ENCODE measurements at regions not wholly inside any gene's neighbourhood (a gene's known extent, or its start where the extent isn't known, plus 50 kb on each side); places are given as distances from the start of the nearest gene placed in this dataset.

DNA sequence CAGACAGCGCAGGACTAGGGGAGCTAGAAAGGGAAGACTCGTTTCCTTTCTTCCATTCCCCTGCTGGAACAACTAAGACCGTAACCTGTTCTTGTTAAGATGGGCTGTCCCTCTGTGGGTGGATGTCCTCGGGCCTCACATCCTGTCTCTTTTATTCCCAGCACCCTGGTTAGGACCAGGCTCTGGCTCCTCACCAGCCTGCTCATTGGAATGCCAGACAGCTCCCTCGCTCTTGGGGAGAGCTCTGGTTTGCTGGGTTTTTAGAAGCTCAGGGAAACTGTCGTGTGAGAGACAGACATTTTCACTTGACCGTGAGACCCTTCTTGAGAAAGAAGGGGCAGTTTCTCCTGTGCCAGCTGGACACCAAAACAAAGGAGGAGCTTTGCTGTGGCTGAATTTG lies 58.1 kb upstream of the HABP2 start:
- no peaks in the 10 kb centered on the region for H3K9me3 ChIP-seq (replicated peaks)
- no peaks in the 10 kb centered on the region for H3K36me3 ChIP-seq
- TF ChIP-seq, protein P1, sequence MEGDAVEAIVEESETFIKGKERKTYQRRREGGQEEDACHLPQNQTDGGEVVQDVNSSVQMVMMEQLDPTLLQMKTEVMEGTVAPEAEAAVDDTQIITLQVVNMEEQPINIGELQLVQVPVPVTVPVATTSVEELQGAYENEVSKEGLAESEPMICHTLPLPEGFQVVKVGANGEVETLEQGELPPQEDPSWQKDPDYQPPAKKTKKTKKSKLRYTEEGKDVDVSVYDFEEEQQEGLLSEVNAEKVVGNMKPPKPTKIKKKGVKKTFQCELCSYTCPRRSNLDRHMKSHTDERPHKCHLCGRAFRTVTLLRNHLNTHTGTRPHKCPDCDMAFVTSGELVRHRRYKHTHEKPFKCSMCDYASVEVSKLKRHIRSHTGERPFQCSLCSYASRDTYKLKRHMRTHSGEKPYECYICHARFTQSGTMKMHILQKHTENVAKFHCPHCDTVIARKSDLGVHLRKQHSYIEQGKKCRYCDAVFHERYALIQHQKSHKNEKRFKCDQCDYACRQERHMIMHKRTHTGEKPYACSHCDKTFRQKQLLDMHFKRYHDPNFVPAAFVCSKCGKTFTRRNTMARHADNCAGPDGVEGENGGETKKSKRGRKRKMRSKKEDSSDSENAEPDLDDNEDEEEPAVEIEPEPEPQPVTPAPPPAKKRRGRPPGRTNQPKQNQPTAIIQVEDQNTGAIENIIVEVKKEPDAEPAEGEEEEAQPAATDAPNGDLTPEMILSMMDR (IDR thresholded peaks at IDR 0.05; ENCODE audit: borderline replicate concordance): no peak
- H3K4me1 ChIP-seq: no peaks in the 10 kb centered on the region
- H3K4me3 ChIP-seq: no peak overlapping the region
- peaks cover 50% of the 10 kb centered on the region for H3K27me3 ChIP-seq (ENCODE audit: low read depth)
- DNase-seq: no peak
- no peak overlapping the region for H3K27ac ChIP-seq (replicated peaks)
- intact Hi-C loops (cut with micrococcal nuclease): no loop called here

DNA sequence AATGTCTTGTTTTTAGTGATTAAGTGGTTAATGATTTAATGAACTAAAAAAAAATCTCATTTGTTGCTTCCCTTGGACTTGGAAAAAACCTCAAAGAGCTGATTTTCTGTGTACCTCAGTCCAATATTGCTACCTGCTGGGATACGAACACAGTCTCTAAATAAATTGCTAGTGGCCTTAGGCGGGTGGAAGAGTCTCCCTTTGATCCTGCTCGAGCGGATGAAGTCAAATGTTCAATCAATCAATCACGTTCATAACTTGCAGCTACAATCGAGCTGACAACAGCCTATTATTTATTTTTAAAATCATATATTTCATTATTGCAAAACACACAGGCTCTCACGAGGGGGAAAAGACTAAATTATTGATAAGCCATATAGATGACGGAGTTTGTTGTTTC lies 57.3 kb upstream of the HABP2 start:
- DNase-seq: no peak
- Histone ChIP-seq H3K4me1 (no peaks in the 10 kb centered on the region), H3K36me3 (no peaks in the 10 kb centered on the region), H3K27me3 (ENCODE audit: low read depth) (peaks cover 54% of the 10 kb centered on the region), H3K9me3 (replicated peaks) (no peaks in the 10 kb centered on the region), H3K4me3 (no peak overlapping the region), H3K27ac (replicated peaks) (no peak overlapping the region)
- intact Hi-C loops (cut with micrococcal nuclease): no loop called here
- TF ChIP-seq, protein P1 (IDR thresholded peaks at IDR 0.05; ENCODE audit: borderline replicate concordance): no peak

DNA sequence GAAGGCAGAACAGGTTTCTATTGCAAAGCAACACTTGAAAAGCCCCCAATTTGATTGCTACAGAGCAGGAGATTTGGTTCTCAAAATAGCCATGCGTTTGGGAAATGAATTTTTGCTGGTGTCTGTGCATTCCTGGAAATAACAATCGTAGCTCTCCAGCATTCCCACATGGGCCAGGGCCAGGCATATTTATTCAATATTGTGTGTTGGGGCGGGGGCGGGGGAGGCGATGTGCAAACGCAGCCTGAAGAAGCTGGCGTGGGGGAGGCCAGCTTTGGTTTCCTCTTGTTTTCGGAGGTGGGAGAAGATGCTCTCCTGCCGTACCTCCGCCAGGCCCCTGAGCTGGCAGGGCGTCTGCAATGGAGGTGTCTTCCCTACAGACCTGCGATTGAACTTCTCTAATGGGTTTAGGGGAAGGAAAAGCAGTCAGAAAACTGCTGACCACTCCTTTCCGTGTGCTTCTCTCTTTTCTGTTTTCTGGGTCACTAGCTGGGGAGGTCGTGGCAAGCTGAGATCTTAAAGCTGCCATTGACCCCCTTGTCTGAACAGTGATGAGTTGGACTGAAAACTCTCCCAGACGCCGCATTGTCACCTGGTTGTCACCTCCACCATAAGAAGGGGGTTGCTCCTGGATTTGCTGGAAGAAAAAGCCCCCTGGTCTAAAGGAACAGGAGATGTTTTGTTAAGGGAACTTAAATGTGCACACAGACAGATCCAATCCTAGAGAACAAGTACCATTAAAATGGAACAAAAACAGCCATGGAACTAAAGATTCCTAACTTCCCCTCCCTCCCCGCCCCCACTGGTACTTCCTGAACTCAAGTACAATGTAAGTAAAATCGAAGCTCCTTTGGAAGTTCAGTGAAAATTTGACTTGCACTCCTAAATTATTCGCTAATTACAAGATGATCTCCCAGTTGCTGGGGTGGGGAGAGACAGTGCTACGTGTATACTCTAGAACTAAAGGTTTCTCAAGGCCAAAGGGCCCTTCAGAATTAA lies 56.4 kb upstream of the HABP2 start:
- Histone ChIP-seq H3K9me3 (replicated peaks) (no peaks in the 10 kb centered on the region), H3K27me3 (ENCODE audit: low read depth) (peaks cover 54% of the 10 kb centered on the region), H3K4me3 (no peak overlapping the region), H3K4me1 (no peaks in the 10 kb centered on the region), H3K36me3 (no peaks in the 10 kb centered on the region), H3K27ac (replicated peaks) (no peak overlapping the region)
- DNase-seq: no peak
- TF ChIP-seq, protein P1 (IDR thresholded peaks at IDR 0.05; ENCODE audit: borderline replicate concordance): no peak
- intact Hi-C loops (cut with micrococcal nuclease): no loop called here

DNA sequence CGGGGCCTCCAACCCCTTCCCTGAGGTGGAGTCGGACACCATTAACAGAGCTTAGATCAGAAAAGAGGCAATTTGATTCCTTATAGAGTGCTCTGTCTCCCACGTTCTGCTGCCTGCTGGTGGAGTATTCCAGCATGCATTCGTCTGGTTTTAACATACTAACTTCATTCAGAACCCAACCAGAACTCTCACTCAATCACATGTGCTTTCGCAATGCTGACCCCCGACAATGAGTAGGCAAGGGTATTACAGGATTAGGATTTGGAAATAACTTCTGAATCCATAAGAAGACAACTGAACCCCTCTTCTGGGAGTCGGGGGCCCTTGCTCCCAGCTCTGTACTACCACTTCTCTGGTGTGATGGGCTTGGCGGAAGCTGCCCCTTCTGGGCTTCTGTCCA lies 55.7 kb upstream of the HABP2 start:
- no peaks in the 10 kb centered on the region for H3K36me3 ChIP-seq
- no peak for DNase-seq
- peaks cover 6% of the 10 kb centered on the region for H3K9me3 ChIP-seq (replicated peaks)
- H3K27ac ChIP-seq (replicated peaks): no peak overlapping the region
- H3K27me3 ChIP-seq (ENCODE audit: low read depth): peaks cover 54% of the 10 kb centered on the region
- H3K4me3 ChIP-seq: no peak overlapping the region
- intact Hi-C loops (cut with micrococcal nuclease): no loop called here
- TF ChIP-seq, protein P1 (IDR thresholded peaks at IDR 0.05; ENCODE audit: borderline replicate concordance): no peak
- H3K4me1 ChIP-seq: no peaks in the 10 kb centered on the region

DNA sequence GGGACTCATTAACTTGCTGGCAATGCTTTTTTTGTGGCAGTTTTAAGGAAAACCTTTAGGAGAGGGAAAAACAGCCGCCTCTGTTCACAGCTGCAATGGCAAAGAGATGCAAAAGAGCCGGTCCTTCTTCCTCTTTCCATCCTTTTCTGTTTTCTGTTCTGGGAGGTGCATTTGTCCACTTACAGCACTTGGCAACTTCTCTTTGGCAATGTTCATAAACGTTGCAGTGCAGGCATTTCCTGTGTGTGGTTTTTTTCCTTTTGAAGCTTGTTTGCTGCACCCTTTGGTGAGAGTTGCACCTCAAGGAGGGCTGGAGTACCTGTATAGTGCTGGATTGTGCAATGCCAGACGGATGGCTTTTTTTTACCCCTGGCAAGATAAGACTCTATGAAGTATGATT lies 53.9 kb upstream of the HABP2 start:
- Histone ChIP-seq H3K4me3 (no peak overlapping the region), H3K4me1 (no peaks in the 10 kb centered on the region), H3K9me3 (replicated peaks) (peaks cover 8% of the 10 kb centered on the region), H3K27ac (replicated peaks) (no peak overlapping the region), H3K36me3 (no peaks in the 10 kb centered on the region), H3K27me3 (ENCODE audit: low read depth) (peaks cover 45% of the 10 kb centered on the region)
- intact Hi-C loops (cut with micrococcal nuclease): no loop called here
- TF ChIP-seq, protein P1 (IDR thresholded peaks at IDR 0.05; ENCODE audit: borderline replicate concordance): no peak
- DNase-seq: no peak

Data from left ventricle myocardium inferior (tissue), 1 donor.